ENCODE measurements at regions not wholly inside any gene's neighbourhood (a gene's known extent, or its start where the extent isn't known, plus 50 kb on each side); places are given as distances from the start of the nearest gene placed in this dataset.

DNA sequence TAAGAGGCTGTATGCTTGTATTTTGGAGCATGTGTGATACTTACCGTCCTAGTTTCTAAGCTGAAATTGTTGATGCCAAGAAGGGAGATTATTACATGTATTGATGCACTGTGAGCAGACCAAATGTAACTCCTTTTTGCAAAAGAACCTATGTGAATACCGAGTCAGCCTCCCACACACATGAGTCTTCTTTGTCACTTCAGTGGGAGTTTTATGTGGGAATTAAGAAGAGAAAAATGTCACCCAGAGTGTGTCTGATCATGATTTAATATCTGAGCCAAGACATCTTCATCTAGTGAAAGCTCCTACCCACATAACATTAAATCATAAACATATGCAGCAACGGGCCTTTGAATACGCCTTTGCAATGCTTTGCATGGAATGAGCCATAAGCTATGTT lies 380.3 kb upstream of the ACTBL2 start:
- ATAC-seq (replicated peaks) (no peak), DNase-seq (no peak)
- Mint-ChIP-seq H3K4me1 (no peaks in the 10 kb centered on the region), H3K9me3 (peaks cover 0 to 4% of the 10 kb centered on the region in 2 donors), H3K36me3 (no peaks in the 10 kb centered on the region), H3K27me3 (no peaks in the 10 kb centered on the region), H3K4me3 (no peak overlapping the region), H3K27ac (no peak overlapping the region)

DNA sequence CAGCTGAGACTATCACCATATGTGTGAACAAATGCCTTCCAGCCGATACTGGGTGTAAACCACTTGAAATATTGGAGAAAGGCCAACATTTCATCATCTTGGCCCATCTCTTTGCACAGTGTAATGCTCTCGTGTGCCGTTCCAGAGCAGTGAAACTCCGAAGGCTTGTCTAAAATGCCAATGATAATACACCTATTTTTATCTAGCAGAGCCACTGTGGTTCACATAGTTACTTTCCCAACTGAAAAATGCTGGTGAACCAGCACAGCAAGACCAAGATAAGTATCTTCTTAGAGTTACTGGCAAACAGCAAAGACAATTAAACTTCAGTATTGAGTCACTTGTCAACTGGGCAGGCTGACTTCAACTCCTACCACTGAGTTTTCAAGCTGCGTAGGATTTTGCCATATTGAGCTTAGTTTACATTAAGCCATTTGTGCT lies 379.9 kb upstream of the ACTBL2 start:
- Mint-ChIP-seq H3K4me1 (no peaks in the 10 kb centered on the region), H3K27me3 (no peaks in the 10 kb centered on the region), H3K36me3 (no peaks in the 10 kb centered on the region), H3K9me3 (peaks cover 0 to 4% of the 10 kb centered on the region in 2 donors), H3K27ac (no peak overlapping the region), H3K4me3 (no peak overlapping the region)
- no peak for DNase-seq
- no peak for ATAC-seq (replicated peaks)

DNA sequence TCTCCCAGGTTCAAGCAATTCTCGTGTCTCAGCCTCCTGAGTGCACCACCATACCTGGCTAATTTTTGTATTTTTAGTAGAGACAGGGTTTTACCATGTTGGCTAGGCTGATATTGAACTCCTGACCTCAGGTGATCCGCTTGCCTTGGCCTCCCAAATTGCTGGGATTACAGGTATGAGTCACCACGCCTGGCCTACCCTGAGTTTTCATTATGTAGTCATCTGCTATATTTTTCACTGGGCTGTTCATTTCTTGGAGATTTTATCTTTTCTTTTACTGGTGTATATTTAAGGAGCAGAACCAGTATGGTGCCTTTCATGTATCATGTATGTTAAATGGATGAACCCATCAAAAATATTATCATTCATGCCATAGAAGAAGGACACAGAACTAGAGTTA lies 377.0 kb upstream of the ACTBL2 start:
- Mint-ChIP-seq H3K36me3 (no peaks in the 10 kb centered on the region), H3K4me3 (no peak overlapping the region), H3K4me1 (no peaks in the 10 kb centered on the region), H3K27ac (no peak overlapping the region), H3K9me3 (peaks cover 0 to 6% of the 10 kb centered on the region in 2 donors), H3K27me3 (no peaks in the 10 kb centered on the region)
- ATAC-seq (replicated peaks) (no peak), DNase-seq (no peak)

DNA sequence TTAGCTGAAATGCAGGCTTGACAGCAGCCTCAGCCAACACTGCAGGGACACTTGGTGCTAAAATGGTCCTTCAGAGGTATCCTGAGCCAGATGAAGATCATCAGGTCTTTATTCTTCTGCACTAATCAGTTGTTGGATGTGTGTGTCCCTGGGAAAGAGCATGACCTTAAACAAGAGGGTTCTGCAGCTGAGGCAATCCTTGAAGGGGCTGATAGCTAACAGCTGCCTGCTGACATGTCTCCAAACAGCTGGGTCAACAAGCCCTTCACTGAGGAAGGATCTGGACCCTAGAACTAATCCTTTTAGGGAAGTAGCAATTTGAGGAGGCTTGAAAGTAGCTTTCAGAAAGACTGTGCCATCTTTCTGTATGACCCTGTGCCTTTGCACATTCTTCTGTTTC lies 376.3 kb upstream of the ACTBL2 start:
- Mint-ChIP-seq H3K27ac (no peak overlapping the region), H3K27me3 (no peaks in the 10 kb centered on the region), H3K4me1 (no peaks in the 10 kb centered on the region), H3K9me3 (peaks cover 0 to 6% of the 10 kb centered on the region in 2 donors), H3K36me3 (no peaks in the 10 kb centered on the region), H3K4me3 (no peak overlapping the region)
- no peak for ATAC-seq (replicated peaks)
- no peak for DNase-seq

GRCh38 chr5:57857696-57858095 lies 375.1 kb upstream of the ACTBL2 start:
- DNase-seq (no peak), ATAC-seq (replicated peaks) (no peak)
- no peaks in the 10 kb centered on the region for H3K4me1 Mint-ChIP-seq
- no peak overlapping the region for H3K4me3 Mint-ChIP-seq
- H3K27ac Mint-ChIP-seq = no peak overlapping the region
- H3K36me3 Mint-ChIP-seq = no peaks in the 10 kb centered on the region
- H3K27me3 Mint-ChIP-seq = no peaks in the 10 kb centered on the region
- peaks cover 0 to 6% of the 10 kb centered on the region in 2 donors for H3K9me3 Mint-ChIP-seq

- H3K27me3 Mint-ChIP-seq = no peaks in the 10 kb centered on the region
- no peaks in the 10 kb centered on the region for H3K36me3 Mint-ChIP-seq
- H3K4me1 Mint-ChIP-seq = no peaks in the 10 kb centered on the region
- no peak overlapping the region for H3K27ac Mint-ChIP-seq
- H3K9me3 Mint-ChIP-seq = peaks cover 0 to 2% of the 10 kb centered on the region in 2 donors
- ATAC-seq (replicated peaks) (no peak), DNase-seq (no peak)
- no peak overlapping the region for H3K4me3 Mint-ChIP-seq
These were observed 373.2 kb upstream of the ACTBL2 start for GRCh38 chr5:57855831-57856230.

DNA sequence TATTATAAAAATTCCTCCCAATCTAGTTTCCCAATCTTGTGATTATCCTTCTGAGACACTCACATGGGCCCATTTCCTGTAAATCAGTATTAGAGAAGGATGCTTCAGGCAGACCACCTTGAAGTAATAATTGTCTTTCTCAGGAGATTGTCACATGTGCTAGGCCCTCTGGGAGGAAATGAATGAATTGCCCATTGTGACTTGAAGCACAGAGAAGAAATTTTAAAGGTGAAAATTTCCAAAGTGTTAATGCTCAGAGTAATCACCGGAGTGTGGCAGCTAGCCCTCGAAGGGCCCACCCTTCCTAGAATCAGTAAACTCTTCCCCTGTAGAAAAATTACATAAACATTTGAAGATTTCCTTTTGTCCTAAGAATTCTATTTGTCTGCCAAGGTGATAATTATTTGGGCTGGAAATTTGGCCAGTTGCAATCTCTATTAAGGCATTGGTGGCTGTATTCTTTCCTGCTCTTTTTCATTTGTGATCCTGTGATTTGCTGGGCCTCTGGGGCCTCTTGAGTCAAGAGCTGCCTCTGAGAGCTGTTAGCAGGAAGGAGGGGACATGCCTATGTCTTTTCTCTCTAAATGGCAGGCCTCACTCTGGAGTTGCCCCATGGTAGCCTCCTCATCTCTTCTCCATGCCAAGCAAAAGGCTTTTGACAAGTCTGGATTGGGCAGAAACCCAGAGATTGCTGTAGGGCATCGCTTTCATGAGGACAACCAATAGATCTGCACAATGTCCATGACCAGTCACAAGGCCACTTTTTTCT lies 371.5 kb upstream of the ACTBL2 start:
- no peaks in the 10 kb centered on the region for H3K36me3 Mint-ChIP-seq
- ATAC-seq (replicated peaks) (no peak), DNase-seq (no peak)
- peaks cover 0 to 2% of the 10 kb centered on the region in 2 donors for H3K9me3 Mint-ChIP-seq
- H3K27ac Mint-ChIP-seq = no peak overlapping the region
- no peaks in the 10 kb centered on the region for H3K27me3 Mint-ChIP-seq
- H3K4me3 Mint-ChIP-seq = no peak overlapping the region
- no peaks in the 10 kb centered on the region for H3K4me1 Mint-ChIP-seq

GRCh38 chr5:57850109-57850508 lies 367.5 kb upstream of the ACTBL2 start:
- H3K4me1 Mint-ChIP-seq = no peaks in the 10 kb centered on the region
- no peak overlapping the region for H3K27ac Mint-ChIP-seq
- H3K4me3 Mint-ChIP-seq = no peak overlapping the region
- H3K9me3 Mint-ChIP-seq = no peaks in the 10 kb centered on the region
- no peaks in the 10 kb centered on the region for H3K27me3 Mint-ChIP-seq
- DNase-seq (no peak), ATAC-seq (replicated peaks) (no peak)
- H3K36me3 Mint-ChIP-seq = no peaks in the 10 kb centered on the region

DNA sequence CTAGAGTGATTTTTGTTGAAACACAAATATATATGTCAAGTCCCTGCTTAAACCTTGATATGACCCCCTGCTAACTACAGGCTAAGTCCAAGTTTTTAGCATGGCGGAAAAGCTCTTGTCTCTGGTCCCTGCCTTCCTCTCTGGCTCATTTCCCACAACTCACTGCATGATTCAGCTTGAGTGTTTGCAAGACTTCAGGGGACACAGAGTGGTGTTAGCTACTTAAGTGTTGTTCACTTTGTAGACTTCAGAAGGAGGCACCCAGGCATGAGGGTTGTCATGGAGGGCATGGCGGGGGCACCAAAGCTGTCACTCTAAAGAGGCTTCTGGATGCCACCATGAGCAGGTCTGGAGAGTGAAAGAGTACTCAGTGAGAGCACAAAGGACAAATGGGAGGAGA lies 362.4 kb upstream of the ACTBL2 start:
- Mint-ChIP-seq H3K27ac (no peak overlapping the region), H3K4me3 (no peak overlapping the region), H3K9me3 (no peaks in the 10 kb centered on the region), H3K36me3 (no peaks in the 10 kb centered on the region), H3K27me3 (no peaks in the 10 kb centered on the region), H3K4me1 (no peaks in the 10 kb centered on the region)
- DNase-seq = no peak
- ATAC-seq (replicated peaks) = no peak

- H3K9me3 Mint-ChIP-seq = no peaks in the 10 kb centered on the region
- no peak for ATAC-seq (replicated peaks)
- no peak overlapping the region for H3K4me3 Mint-ChIP-seq
- H3K4me1 Mint-ChIP-seq = no peaks in the 10 kb centered on the region
- no peak overlapping the region for H3K27ac Mint-ChIP-seq
- no peaks in the 10 kb centered on the region for H3K36me3 Mint-ChIP-seq
- H3K27me3 Mint-ChIP-seq = no peaks in the 10 kb centered on the region
- DNase-seq = no peak
These were observed 361.8 kb upstream of the ACTBL2 start for GRCh38 chr5:57844410-57844809.

- H3K9me3 Mint-ChIP-seq = no peaks in the 10 kb centered on the region
- H3K27ac Mint-ChIP-seq = no peak overlapping the region
- no peaks in the 10 kb centered on the region for H3K27me3 Mint-ChIP-seq
- DNase-seq (no peak), ATAC-seq (replicated peaks) (no peak)
- no peaks in the 10 kb centered on the region for H3K36me3 Mint-ChIP-seq
- no peak overlapping the region for H3K4me3 Mint-ChIP-seq
- no peaks in the 10 kb centered on the region for H3K4me1 Mint-ChIP-seq
These were observed 360.4 kb upstream of the ACTBL2 start for GRCh38 chr5:57843059-57843367.

- Mint-ChIP-seq H3K4me3 (no peak overlapping the region), H3K4me1 (no peaks in the 10 kb centered on the region), H3K27ac (no peak overlapping the region), H3K9me3 (no peaks in the 10 kb centered on the region), H3K36me3 (no peaks in the 10 kb centered on the region), H3K27me3 (no peaks in the 10 kb centered on the region)
- DNase-seq = no peak
- ATAC-seq (replicated peaks) = no peak
These were observed 359.9 kb upstream of the ACTBL2 start for GRCh38 chr5:57842364-57843058.

- Mint-ChIP-seq H3K9me3 (no peaks in the 10 kb centered on the region), H3K4me1 (no peaks in the 10 kb centered on the region), H3K36me3 (no peaks in the 10 kb centered on the region), H3K27ac (no peak overlapping the region), H3K4me3 (no peak overlapping the region), H3K27me3 (no peaks in the 10 kb centered on the region)
- ATAC-seq (replicated peaks) = no peak
- DNase-seq = no peak
These were observed 359.2 kb upstream of the ACTBL2 start for GRCh38 chr5:57841676-57842363.

DNA sequence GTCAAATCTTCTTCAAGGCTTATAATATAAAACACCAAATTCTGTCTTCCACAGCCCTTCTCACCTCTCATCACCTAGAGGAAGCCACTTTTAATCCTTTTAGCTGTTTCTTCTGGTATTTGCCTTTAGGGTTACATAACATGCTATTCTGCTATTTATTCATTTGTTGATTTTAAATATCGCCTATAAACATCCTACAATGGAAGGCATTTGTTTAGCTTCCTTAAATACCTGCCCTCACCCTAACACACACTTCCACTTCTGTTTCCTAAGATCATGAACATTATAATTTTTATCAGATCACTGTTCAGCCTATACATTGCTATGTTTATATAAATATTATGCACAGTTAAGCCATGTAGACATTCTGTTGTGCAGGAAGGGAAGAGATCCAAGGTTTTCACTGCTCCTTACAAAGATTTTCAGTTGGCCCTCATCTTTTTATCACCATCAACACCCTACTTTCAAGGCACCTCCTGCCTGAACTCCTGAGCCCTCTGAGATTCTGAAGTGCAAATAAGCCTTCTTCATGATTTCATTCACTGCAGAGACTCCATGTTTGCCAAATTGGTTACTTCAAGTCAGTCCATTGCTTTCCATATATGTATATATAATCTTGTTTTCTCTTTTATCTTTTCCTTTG lies 356.9 kb upstream of the ACTBL2 start:
- Mint-ChIP-seq H3K36me3 (no peaks in the 10 kb centered on the region), H3K27me3 (no peaks in the 10 kb centered on the region), H3K27ac (no peak overlapping the region), H3K4me1 (no peaks in the 10 kb centered on the region), H3K4me3 (no peak overlapping the region), H3K9me3 (no peaks in the 10 kb centered on the region)
- no peak for ATAC-seq (replicated peaks)
- no peak for DNase-seq
